ENCODE measurements at regions not wholly inside any gene's neighbourhood (a gene's known extent, or its start where the extent isn't known, plus 50 kb on each side); places are given as distances from the start of the nearest gene placed in this dataset.
"Not testable (repeated sequence)": the region's sequence is repeated elsewhere in the genome, so short reads cannot be mapped to it uniquely, and the experiment has no call there.

- DNase-seq: no peak
Observed at GRCh38 chr6:19336579-19336978, 500.6 kb upstream of the ID4 start.

- DNase-seq: no peak
Observed at GRCh38 chr6:19337101-19337500, 500.1 kb upstream of the ID4 start.

DNA sequence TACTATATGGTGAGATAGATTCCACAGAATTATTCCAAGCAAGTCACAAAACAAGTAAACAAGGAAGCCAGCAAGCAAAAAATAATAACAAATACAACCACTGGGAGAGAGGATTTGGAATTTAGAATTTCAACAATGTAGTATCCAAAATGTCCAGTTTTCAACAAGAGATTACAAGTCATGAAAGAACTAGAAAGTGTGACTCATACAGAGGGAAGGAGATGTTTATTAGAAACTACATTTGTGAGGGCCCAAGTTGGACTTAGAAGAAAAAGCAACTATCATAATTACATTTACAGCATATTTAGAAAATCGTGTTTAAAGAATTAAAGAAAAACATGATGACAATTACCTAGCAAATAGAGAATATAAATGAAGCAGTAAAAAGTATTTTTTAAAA is 494.6 kb upstream of the ID4 start:
- no peak for DNase-seq

- DNase-seq: no peak
Observed at GRCh38 chr6:19349429-19349828, 487.7 kb upstream of the ID4 start.

- no peak for DNase-seq
Observed at GRCh38 chr6:19354181-19354580, 483.0 kb upstream of the ID4 start.

GRCh38 chr6:19356692-19357091 is 480.5 kb upstream of the ID4 start:
- DNase-seq: no peak

- no peak for DNase-seq
Observed at GRCh38 chr6:19362396-19362795, 474.8 kb upstream of the ID4 start.

DNA sequence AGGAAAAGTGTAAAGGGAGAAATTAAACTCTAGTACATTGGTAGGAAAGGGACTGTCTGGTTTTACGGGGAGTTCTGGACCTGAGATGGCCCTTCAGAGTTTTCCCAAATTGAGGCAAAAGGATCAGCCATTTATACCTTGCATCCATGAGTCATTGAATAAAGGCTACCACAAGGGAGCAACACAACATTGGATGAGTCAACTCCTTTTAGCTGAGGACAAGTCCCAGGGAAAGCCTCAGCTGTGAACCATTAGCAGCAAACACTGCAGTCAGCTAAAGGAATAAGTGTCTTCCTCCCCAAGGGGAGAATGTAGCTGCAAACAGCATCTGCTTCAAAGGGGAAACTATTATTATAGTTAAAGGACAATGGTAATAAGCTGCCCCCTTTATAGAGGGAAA is 468.7 kb upstream of the ID4 start:
- no peak for DNase-seq

GRCh38 chr6:19369785-19370184 is 467.4 kb upstream of the ID4 start:
- no peak for DNase-seq

- no peak for DNase-seq
Observed at GRCh38 chr6:19370831-19371230, 466.3 kb upstream of the ID4 start.

DNA sequence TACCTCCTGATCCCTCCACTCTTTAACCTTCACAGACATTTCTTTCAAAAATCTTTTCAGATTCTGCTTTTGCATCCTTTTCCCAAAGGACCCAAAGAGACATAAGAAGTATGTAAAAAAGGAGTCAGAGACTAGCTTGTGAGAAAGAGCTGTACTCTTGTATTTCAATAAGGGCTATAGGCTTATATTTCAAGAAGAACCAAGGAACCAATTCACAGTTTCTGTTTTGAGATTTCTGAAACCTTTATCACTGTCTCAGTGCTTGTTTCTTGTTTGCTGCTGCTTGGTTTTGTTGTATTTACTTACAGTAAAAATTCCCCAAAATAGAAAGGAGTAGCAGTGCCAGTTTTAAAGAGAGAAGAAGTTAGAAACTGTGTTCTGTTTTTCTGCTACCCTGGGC is 461.6 kb upstream of the ID4 start:
- no peak for DNase-seq

- no peak for DNase-seq
Observed at GRCh38 chr6:19377722-19378121, 459.4 kb upstream of the ID4 start.

- DNase-seq: no peak
Observed at GRCh38 chr6:19380293-19380692, 456.9 kb upstream of the ID4 start.

GRCh38 chr6:19382676-19383075 is 454.5 kb upstream of the ID4 start:
- DNase-seq: no peak

DNA sequence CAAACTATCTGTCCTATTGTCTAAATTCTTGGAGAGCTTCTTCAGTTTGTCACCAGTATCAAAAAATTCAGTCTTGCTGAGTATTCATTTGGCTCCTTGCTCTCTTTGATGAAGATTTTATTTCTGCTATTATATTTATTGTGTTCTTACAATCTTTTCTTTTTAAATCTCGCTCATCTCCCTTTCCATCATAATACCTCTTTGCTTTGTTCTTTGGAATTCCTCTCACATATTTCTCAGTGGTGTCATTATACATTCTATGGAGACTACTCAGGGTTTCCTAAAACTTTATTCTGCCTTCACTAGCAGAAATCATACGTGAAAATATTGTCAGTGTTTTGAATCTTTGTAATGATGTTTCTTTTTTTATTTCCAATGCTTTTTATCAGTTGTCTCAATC is 445.2 kb upstream of the ID4 start:
- no peak for DNase-seq

DNA sequence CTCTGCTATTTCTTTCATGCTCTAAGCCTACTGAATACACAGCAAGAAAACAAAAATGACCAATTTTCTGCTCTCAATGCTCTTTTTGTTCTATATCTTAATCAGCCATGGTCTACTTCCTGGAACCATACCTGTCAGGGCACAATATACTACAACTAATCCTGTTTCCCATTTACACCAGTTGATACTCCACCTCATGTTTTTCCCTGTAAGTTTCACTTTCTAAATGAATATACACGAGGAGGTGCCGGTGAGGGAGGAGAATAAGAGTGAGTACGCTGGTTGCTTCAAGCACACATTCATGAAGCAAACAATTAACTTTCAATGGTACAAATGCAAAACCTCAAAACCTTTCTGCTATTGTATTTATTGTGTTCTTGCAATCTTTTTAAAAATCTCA is 443.1 kb upstream of the ID4 start:
- no peak for DNase-seq

DNA sequence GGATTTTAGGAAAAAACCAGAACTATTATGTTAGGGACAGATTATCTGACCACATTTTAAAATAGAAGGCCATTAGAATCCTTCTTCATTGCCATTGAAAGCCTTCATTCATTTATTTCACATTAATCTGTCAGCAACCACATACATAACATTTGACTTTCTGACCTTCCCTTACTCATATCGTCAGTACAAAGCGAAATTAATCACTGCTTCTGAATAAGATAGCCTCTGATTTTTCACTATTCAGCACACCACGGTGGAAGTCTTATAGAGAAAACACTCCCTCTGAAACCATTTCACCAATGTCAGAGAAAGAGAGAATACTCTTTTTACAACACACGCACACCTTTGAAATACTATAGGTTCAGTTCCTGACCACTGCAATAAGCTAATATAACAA is 442.5 kb upstream of the ID4 start:
- no peak for DNase-seq

DNA sequence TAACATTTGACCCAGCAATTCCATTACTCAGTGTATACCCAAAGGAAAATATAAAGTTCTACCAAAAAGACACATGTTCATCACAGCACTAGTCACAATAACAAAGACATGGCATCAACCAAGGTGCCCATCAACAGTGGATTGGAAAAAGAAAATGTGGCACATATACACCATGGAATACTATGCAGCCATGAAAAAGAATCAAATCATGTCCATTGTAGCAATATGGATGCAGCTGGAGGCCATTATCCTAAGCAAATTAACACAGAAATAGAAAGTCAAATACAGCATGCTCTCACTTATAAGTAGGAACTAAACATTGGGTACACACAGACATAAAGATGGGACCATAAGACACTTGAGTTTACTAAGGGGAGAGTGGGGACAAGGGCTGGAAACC is 441.9 kb upstream of the ID4 start:
- DNase-seq: no peak

GRCh38 chr6:19399406-19399805 is 437.8 kb upstream of the ID4 start:
- DNase-seq: no peak

- DNase-seq: not testable (repeated sequence)
Observed at GRCh38 chr6:19404884-19405283, 432.3 kb upstream of the ID4 start.

DNA sequence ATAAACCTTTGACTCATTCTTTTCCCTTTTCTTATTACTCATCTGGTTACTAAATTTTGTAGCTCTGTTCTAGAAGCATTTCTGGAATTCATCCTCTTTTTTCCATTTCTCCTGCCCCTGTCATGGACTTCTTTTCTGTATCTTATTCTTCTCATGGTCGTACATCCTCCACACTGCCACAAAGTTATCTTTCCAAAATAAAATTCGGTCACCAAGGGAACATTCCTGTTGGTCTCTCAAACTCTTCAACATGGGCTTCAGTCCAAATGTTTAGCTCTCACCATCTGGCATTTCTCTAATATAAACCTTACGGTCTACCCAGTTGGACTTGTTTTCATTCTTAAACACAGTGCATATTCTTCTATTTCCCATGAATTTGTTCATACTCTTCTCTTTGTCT is 428.8 kb upstream of the ID4 start:
- DNase-seq: no peak

- DNase-seq: no peak
Observed at GRCh38 chr6:19410481-19410880, 426.7 kb upstream of the ID4 start.

DNA sequence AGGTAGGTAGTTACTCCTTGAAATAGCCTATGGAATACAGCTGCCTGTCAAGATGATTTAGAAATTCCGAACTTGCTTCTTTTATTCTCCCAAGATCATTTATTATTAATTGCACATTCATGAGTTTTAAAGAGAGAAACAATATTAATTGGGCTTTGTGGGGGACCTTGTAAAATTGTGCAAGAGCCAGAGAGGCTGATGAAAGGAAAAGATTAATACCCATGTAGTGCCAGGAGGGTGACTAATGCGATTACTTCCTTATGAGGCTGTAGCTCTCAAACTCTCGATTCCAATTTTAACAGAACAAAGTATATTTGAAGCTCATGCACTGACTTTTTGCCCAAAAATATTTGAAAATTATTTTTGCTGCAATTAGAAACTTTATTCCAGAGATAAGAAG is 423.8 kb upstream of the ID4 start:
- DNase-seq: no peak

- DNase-seq: no peak
Observed at GRCh38 chr6:19415605-19416326, 421.4 kb upstream of the ID4 start.

DNA sequence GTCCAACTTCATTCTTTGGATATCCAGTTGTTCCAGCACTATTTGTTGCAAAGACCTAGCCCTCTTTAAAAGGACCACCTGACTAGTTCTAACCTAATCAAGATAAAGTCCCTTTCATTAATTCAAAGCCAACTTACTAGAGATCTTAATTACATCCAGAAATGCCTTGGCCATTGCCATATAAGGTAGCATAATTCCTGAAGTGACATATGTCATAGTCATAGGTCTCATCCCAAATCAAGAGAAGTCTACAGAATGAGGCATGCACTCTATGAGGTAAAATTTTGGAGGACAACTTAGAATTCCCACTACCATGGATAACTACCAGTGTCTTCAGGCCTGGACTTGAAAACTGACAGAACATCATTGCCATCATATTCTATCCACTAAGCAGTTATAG is 420.4 kb upstream of the ID4 start:
- DNase-seq: no peak

DNA sequence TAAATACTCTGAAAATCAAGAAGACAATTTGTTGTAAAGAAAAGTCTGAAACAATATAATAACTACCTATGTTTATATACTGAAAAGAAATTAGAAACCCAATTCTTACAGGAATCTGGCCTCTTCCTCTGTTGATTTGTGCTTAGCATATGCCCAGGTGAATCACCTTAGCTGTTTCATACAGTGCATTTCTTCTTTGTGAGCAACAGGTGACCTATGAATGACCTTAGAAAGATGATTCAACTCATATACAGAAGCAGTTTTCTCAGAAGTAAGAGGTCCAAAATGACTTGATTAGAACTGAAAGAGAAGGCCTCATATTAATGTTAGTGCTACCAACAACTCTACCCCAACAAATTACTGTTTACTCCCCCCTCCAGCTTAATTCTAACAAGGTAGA is 419.5 kb upstream of the ID4 start:
- no peak for DNase-seq

All from activated naive CD4-positive, alpha-beta T cell treated with anti-CD3 and anti-CD28 coated beads, Interleukin-2, amount 50 U/mL, for 16 hours (primary cell).